ENCODE measurements at regions not wholly inside any gene's neighbourhood (a gene's known extent, or its start where the extent isn't known, plus 50 kb on each side); places are given as distances from the start of the nearest gene placed in this dataset.

GRCh38 chr13:104799152-104799551 lies 1732.9 kb upstream of the SLC10A2 start:
- no peak for TF ChIP-seq TAF1 (IDR thresholded peaks at IDR 0.05; ENCODE audit: low read depth, low read length)
- TF ChIP-seq CTCF (IDR thresholded peaks at IDR 0.05; ENCODE audit: control extremely low read depth in 1 of 3, insufficient read depth in 1 of 3, low read depth in 1 of 3, low read length in 3 of 3), result no peak
- TF ChIP-seq GTF2F1 (IDR thresholded peaks at IDR 0.05; ENCODE audit: borderline replicate concordance, low read depth, low read length), result no peak
- TF ChIP-seq POLR2AphosphoS5 (IDR thresholded peaks at IDR 0.05; ENCODE audit: low read depth, low read length), result no peak
- TF ChIP-seq POLR2A (IDR thresholded peaks at IDR 0.05; ENCODE audit: control extremely low read depth in 1 of 2, low read depth in 2 of 2, low read length in 2 of 2), result no peak
